ENCODE measurements at regions not wholly inside any gene's neighbourhood (a gene's known extent, or its start where the extent isn't known, plus 50 kb on each side); places are given as distances from the start of the nearest gene placed in this dataset.

GRCh38 chrX:124690495-124690894, 344.1 kb downstream of the SH2D1A start:
- H3K4me1 ChIP-seq (replicated peaks in 1 of 2; ENCODE audit: control insufficient read depth in 2 of 2, insufficient read depth in 2 of 2, low read length in 2 of 2) = no peaks in the 10 kb centered on the region
- 29% methylated on average over 3 of the region's 3 CpGs for WGBS (ENCODE audit: insufficient coverage, low coverage, missing lambda C conversion rate)
- no peak overlapping the region for H3K4me2 ChIP-seq (ENCODE audit: insufficient read depth, low read length)
- CTCF ChIA-PET (ENCODE audit: low intra/inter-chr PET ratio) = no interaction called here
- no peak overlapping the region for H3K27ac ChIP-seq (ENCODE audit: extremely low read depth, low read depth, low read length)
- intact Hi-C loops (cut with micrococcal nuclease) (no loop called here), in situ Hi-C loops (cut with MboI) (no loop called here)
- H3K9me1 ChIP-seq (ENCODE audit: control insufficient read depth, insufficient read depth, low read length) = no peaks in the 10 kb centered on the region
- H3K79me2 ChIP-seq (ENCODE audit: control insufficient read depth, insufficient read depth, low read length) = no peaks in the 10 kb centered on the region
- no peaks in the 10 kb centered on the region for H3K9me3 ChIP-seq (replicated peaks; ENCODE audit: control insufficient read depth, insufficient read depth, low read depth, low read length)
- H3K9ac ChIP-seq (ENCODE audit: insufficient read depth in 1 of 2, low read depth in 2 of 2, low read length in 2 of 2) = no peak overlapping the region
- no peaks in the 10 kb centered on the region for H3K27me3 ChIP-seq (ENCODE audit: control insufficient read depth in 2 of 2, insufficient read depth in 2 of 2, low read length in 2 of 2)
- no peaks in the 10 kb centered on the region for H3K36me3 ChIP-seq (ENCODE audit: control insufficient read depth, insufficient read depth, low read length)
- no TSS peak for BruUV-seq (replicated peaks)
- no peaks in the 10 kb centered on the region for H4K20me1 ChIP-seq (replicated peaks; ENCODE audit: control insufficient read depth, insufficient read depth, low read length)
- DNase-seq (ENCODE audit: extremely low read depth in 1 of 4, low spot score in 3 of 4) = no peak
- FAIRE-seq = no peak
- H3K4me3 ChIP-seq = no peak overlapping the region
- POLR2A ChIA-PET = no interaction called here
- H2AFZ ChIP-seq (ENCODE audit: low read depth, low read length) = no peak overlapping the region
- ATAC-seq = no peak
- no peak for TF ChIP-seq VEZF1 (CRISPR knock-in tag; IDR thresholded peaks at IDR 0.05)
- TF ChIP-seq MAX (CRISPR knock-in tag; IDR thresholded peaks at IDR 0.05) = no peak
- TF ChIP-seq SRSF1 (IDR thresholded peaks at IDR 0.05; ENCODE audit: low read depth, low read length) = no peak
- no peak for TF ChIP-seq ATF3 (IDR thresholded peaks at IDR 0.05)
- no peak for TF ChIP-seq ATF3 (CRISPR knock-in tag; conservative IDR thresholded peaks at IDR 0.05)
- no peak for TF ChIP-seq NEUROD1 (IDR thresholded peaks at IDR 0.05; ENCODE audit: borderline replicate concordance, low read depth, low read length, partially characterized antibody)
- no peak for TF ChIP-seq ZFP36 (IDR thresholded peaks at IDR 0.05; ENCODE audit: low read depth, low read length, partially characterized antibody)
- no peak for TF ChIP-seq SMAD4 (CRISPR knock-in tag; conservative IDR thresholded peaks at IDR 0.05)
- no peak for TF ChIP-seq BCLAF1 (IDR thresholded peaks at IDR 0.05; ENCODE audit: borderline replicate concordance in 1 of 2, control insufficient read depth in 1 of 2, low read depth in 2 of 2, low read length in 1 of 2)
- no peak for TF ChIP-seq MYNN (IDR thresholded peaks at IDR 0.05)
- TF ChIP-seq MYNN (CRISPR knock-in tag; IDR thresholded peaks at IDR 0.05) = no peak

Measured in K562 (cell line).